Globus pallidus (tissue), 1 donor: ENCODE measurements at regions not wholly inside any gene's neighbourhood (a gene's known extent, or its start where the extent isn't known, plus 50 kb on each side); places are given as distances from the start of the nearest gene placed in this dataset.

ENCODE experiments used
- DNase-seq: peaks from one replicate; pipeline ENCODE4 v3.0.0-alpha.2; 2015; ENCODE audit warnings: low spot score

DNA sequence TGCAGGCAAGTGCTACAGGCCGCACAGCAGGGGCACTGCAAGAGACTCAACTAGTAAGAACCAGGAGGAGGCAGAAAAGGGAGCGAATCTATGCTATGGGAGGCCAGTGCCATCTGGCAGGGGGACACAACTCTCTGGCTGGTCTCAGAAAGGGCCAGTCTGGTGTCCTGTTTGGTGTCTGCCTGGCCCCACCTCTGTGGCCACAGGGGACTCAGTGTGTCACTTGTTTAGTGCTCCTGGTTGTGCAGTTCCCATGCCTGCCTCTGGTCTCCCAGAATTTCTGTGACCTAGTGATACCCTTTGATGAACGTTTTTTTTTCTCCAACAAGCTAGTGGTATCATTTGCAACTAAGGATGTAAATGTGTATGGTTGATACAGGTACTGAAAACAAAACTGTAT, 59.2 kb upstream of the JCAD start:
- no peak for DNase-seq

- no peak for DNase-seq
Measured at GRCh38 chr10:30117812-30118501, 58.6 kb upstream of the JCAD start.

DNA sequence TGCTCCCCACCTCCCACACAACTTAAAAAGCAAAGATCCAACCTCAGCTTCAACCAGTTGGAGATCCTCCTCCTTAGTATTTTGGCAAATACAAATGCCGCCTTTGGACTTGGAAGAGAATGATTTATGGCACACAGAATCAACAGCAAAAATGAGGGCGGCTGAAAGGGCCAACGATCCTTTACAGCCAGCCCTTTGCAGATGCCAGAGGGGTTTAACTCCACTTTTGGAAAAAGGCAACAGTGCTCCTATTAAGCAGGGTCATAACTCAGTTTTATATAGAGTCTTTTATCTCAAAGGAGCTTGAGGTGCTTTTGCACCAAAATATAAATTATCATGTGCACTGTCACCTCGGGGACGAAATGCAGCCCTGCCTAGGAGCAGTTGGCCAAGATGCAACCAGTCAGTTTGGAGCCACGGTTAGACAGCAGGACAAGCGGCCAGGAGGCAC, 56.7 kb upstream of the JCAD start:
- no peak for DNase-seq

GRCh38 chr10:30115626-30115940, 56.2 kb upstream of the JCAD start:
- no peak for DNase-seq

DNA sequence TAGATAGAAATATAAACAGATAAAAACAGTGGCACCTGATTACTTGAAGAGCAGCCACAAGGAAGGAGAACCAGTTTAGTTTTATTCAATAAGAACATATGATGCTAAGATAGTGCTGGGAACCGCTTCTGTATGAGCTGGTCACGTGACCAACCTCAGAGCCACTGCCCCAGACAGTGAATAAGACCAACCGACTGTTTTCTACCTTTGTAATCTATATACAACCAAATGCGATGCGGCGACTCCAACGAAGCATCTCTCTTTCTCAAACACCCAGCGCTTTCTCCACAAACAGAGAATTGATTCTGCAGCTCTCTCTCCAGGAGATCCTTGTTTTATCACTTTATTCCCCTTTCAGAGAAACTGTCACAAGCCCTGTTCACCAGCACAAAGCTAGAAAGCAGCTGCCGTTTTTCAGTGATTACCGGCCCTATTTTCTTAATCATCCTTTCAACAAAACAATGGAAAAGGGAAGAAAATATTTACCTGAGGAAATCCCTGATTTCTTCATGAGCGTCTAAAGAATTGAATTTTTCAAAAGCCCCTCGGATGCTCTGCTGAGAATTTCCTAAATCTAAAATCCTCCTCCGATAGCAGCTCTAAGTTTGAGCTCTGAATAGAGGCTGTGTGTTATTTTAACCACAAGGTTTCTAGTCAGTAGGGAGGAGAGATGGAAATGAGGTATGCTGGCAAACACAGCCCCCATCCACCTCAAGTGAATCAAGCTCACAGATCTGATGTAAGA, 55.7 kb upstream of the JCAD start:
- DNase-seq: no peak

DNA sequence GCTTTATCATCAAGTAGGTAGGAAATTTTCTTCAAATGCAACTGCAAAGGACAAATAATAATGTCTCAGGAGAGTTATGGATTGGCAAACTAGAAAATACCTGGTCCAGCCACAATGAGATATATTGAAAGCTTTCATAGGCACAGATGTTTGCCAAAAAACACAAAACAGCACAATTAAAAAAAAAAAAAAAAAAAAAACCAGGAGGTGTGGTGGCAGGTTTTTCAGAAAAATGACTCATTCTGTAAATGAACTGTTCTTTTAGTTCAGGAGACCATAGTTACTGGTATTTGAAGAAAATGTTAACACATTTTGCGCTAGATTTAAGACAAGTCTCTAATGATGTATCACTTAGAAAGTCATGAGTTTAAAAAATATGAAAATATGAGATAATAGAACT, 55.0 kb upstream of the JCAD start:
- DNase-seq: no peak

- no peak for DNase-seq
Measured at GRCh38 chr10:30111340-30112022, 52.1 kb upstream of the JCAD start.
